GM21515 (cell line): ENCODE measurements at regions not wholly inside any gene's neighbourhood (a gene's known extent, or its start where the extent isn't known, plus 50 kb on each side); places are given as distances from the start of the nearest gene placed in this dataset.
"Not testable (repeated sequence)": the region's sequence is repeated elsewhere in the genome, so short reads cannot be mapped to it uniquely, and the experiment has no call there.

Source experiments
- ATAC-seq: cut with Tn5 transposase; IDR thresholded peaks from one replicate; pipeline ENCODE4 v1.9.1; 2021; ENCODE audit not compliant: unreplicated experiment

DNA sequence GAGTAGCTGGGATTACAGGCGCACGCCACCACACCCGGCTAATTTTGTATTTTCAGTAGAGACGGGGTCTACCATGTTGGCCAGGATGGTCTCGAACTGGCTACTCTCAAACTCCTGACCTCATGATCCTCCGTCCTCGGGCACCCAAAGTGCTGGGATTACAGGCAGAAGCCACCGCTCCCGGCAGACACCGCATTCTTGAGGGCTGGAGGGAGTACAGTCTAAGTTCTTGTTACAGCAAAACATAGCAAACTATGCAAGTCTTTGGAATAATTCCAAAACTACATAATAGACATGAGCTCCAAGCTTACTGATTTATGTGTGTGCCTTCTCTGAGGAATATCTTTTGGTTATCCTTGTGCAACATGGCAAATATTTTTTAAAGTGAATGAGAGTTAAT lies 299.1 kb upstream of the ZNF658 start:
- not testable (repeated sequence) for ATAC-seq

DNA sequence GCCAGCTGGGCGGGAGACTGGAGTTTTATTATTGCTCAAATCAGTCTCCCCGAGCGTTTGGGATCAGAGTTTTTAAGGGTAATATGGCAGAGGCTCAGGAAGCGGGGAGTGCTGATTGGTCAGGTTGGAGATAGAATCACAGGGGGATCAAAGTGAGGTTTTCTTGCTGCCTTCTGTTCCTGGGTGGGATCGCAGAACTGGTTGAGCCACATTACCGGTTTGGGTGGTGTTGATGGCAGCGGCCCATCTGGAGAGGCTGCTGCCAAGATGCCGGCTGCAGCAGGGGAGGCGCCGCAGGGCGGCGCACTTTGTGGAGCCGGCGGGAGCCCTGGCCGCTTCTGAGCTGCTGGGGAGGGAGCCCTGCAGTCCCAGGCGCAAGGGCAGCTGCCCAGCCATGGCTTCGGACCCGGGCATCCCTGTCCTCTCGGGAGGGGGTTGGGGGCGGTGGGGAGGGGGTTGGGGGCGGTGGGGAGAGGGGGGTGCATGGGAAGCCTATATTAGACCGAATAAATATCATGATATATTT lies 268.9 kb upstream of the ZNF658 start:
- not testable (repeated sequence) for ATAC-seq

DNA sequence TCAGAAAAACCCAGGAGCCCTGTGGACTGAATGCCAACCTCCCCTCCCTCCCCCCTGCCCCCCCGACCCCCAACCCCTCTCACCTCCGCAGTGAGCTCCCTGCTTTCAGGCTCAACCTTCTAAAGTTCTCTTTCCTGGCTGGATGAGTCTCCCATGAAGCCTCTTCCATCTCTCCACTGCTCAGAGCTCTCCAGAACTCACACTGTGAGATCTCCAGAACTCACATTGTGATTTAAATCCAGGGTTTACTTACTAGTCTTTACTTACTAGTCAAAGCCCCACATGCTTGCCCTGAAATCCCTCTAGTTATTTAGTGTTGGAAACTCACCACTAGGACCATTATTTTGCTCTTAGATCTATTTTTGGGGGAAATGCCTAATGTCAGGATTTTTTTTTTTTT lies 252.8 kb upstream of the ZNF658 start:
- ATAC-seq = not testable (repeated sequence)

DNA sequence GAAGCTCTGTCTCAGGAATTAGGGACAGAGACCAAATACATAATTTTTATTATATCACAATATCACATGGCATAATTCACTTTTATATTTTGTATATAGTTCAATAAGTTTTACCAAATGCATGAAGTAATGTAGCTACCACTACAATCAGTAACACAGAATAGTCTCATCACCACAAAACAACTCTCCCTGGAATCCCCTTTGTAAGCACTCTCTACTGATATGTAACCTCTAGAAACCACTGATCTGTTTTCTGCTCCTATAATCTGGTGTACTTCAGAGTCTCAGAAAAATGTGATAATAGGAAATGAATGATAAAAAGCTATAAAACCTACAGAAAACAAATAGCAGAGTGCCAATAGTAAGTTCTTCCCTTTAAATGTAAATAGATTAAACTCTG lies 210.3 kb upstream of the ZNF658 start:
- ATAC-seq = not testable (repeated sequence)

DNA sequence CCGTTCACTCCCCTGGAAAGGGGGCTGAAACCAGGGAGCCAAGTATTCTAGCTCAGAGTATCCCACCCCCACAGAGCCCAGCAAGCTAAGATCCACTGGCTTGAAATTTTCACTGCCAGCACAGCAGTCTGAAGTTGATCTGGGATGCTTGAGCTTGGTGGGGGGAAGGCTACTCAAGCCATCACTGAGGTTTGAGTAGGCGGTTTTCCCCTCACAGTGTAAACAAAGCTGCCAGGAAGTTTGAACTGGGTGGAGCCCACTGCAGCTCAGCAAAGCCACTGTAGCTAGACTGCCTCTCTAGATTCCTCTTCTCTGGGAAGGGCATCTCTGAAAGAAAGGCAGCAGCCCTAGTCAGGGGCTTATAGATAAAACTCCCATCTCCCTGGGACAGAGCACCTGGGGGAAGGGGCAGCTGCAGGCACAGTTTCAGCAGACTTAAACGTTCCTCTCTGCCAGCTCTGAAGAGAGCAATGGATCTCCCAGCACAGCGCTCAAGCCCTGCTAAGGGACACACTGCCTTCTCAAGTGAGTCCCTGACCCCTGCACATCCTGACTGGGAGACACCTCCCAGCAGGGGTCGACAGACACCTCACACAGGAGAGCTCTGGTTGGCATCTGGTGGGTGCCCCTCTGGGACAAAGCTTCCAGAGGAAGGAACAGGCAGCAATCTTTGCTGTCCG lies 204.8 kb upstream of the ZNF658 start:
- ATAC-seq = peak; percentile 66

DNA sequence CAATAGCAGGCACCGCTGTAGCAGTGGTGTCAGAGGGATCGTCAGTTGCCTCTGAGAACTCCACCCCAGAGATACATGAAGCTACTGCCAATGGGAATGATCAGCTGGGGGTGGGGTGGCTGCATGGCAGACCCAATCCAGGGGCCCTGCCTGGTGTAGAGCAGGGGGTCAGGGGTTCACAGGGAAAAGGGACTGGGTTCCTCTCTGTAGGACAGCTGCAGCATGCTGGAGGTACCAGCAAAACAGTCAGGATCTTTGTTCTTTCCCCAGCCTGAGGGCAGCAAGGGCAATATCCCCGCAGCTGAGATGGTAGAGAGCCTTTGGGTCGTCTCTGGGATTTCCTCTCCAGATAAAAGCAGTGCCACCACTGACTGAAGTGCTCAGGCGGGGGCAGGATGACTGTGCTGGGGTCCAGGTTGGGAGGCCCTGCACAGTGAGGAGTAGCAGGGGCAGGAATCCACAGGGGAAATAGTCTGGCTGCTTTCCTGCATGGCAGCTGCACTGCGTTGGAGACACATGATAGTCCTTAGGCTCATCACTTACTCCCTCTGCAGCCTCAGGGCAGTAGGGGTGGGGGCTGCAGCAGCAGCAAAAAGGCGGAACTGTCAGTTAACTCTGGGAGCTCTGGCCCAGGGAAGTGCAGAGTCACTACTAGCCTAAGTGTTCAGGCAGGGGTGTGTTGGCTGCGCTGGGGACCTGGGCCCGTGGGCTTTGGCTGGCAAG lies 203.0 kb upstream of the ZNF658 start:
- not testable (repeated sequence) for ATAC-seq

DNA sequence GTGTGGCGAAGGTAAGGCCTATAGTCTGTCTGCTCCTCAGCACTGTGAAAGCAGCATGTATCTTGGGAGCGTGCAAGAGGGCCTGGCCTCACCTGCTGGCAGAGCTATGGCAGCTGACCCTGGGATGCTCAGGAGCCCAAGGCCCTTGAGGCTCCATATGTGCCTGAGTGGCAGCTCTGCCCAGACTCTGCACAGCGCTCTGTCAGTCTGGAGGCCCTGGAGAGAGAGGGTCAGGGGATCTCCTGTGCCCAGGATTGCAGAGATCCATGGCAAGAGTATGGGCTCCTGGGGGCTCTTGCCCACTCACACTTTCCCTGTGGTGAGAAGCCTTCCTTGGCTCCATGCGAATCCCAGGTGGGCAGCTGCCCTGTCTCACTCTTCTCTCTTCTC lies 202.5 kb upstream of the ZNF658 start:
- not testable (repeated sequence) for ATAC-seq

DNA sequence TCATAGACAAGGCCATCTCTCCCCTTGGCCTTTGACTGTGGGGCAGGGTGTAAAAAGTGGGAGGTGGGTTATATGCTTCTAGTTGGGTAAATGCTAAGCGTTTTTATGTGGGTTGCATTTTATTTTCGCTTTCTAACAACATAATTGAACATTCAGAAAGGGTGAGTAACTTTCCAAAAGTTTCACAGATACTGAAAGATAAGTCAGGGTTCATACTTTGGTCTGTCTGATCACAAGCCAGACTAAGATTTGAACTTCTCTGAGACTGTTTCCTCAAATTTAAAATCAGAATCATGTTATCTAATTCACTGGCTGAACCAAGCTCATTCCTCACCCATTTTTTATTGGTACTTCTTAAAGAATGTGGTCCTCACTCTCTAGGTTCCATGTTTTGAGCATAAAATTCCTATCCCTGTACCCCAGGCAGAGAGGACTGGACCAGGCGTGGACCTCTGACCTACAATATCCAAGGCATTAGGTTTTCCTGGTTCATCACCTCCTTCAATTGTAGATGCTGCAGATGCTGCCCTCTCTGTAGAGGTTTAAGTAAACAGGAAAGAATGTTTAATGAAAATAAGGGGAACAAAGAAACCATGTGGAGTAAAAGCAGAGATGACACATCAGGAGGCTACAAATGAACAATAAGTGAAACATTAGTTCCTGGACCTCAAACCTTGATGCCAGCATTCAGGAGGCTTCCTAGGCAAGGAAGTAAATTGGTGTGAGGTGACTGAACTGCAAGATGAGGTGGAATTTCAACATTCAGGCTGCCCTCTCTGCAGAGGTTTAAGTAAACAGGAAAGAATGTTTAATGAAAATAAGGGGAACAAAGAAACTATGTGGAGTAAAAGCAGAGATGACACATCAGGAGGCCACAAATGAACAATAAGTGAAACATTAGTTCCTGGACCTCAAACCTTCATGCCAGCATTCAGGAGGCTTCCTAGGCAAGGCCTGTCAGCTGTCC lies 198.8 kb upstream of the ZNF658 start:
- not testable (repeated sequence) for ATAC-seq

DNA sequence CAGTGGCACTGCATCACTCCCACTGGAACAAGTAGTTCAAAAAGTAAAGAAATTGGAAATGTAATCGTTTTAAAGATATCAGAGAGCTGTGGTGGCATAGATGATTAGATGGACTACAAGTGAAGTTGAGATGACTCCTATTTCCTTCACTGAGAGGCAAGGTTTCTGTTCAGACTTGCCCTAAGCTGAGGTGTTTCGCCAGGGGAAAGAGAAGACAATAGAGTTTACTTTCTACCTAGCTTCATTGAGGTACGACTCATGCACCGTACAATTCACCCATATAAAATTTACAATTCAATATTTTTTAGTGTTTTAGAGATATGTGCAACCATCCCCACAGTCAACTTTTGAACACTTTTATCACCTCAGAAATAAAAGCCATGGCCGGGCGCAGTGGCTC lies 189.0 kb upstream of the ZNF658 start:
- not testable (repeated sequence) for ATAC-seq

DNA sequence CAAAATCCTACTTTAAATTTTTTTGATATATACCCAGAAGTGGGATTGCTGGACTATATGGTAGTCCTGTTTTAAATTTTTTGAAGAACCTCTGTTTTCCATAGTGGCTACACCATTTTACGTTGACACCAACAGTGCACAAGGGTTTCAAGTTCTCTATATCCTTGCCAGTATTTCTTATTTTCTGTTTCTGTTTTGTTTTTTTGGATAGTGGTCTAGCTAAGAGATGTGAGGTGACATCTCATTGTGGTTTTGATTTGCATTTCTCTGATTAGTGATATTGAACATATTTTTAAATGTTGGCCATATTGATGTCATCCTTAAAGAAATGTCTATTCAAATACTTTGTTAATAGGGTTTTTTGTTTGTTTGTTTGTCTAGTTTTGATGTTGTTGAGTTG lies 187.7 kb upstream of the ZNF658 start:
- peak; percentile 59 for ATAC-seq

DNA sequence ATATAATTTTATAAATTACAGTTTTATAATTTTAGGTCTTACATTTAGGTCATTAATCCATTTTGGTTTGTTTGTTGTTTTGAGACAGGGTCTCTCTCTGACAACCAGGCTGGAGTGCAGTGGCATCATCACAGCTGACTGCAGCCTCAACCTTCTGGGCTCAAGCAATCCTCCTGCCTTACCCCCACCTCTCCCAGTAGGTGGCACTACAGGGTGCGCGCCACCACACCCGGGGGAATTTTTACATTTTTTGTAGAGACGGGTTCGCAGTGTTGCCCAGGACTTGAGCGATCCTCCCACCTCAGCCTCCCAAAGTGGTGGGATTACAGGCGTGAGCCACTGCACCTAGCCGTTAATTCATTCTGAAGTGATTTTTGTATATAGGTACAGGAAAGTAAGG lies 187.0 kb upstream of the ZNF658 start:
- ATAC-seq = not testable (repeated sequence)

DNA sequence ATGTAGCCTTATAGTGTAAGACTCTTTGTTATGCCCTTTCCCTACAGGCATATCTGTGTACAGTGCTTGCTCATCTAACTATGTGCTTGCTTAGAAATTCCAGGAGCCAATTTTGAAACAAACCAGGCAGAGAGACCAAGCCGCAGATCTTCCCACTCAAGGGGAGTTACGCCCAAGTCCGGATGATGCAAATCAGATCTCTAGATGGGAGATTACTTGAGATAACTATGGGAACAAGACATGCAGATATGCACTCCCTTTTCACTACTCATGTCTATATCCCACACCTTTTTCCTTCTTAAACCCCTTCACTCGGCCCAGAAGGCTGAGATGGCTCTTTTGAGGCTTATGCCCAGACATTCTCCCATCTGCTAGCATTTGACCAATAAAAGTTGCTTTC lies 179.7 kb upstream of the ZNF658 start:
- not testable (repeated sequence) for ATAC-seq

DNA sequence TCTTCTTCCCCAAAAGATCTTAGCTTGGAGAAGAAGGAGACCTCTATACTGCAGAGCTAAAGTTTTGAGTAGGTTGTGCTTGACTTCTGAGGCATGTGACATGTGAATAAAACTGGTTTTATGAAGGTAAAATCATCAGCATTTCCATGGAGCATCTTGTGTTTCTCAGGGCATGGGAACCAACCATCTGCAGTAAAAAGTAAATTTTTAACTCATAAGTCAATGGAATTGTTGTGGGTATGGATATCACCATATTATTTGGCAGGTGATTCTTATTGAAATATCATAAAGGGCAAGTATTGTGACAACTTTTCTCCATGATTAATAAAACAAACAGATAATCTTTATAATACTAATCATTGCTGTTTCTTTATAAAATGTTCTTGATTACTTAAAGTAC lies 173.0 kb upstream of the ZNF658 start:
- ATAC-seq = not testable (repeated sequence)

DNA sequence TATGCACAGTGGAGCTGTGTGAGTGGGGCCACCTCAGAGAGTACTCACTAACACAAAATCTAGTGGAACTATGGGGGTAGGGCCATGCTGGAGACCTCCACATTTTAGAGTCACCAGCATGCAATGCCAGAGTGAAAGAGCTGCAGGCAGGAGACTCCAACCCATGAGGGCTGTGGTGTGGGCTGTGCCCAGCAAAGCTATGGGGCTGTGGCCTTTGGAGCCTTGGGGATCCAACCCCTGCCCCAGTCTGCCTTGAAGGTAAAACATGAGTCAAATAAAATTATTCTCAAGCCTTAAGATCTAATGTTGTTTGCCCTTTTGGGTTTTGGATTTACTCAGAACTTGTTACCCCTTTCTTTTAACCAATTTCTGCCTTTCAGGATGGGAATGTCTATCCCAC lies 163.8 kb upstream of the ZNF658 start:
- not testable (repeated sequence) for ATAC-seq

DNA sequence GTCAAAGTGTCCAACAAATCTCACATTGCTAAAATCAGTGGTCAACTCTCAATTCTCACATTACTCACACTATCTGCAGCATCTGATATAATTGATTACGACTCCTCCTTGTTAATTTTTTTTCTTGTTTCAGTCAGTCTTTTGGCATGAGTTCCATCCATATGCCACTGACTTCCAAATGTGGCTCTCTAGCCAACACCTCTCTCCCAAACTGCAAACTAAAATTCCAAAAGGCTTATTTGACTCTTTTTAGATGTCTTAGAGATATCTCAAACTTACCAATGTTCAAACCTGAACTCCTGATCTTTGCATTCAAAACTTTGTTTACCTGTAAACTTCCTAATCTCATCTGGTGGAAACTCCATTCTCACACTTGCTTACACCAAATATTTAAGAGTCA lies 162.1 kb upstream of the ZNF658 start:
- not testable (repeated sequence) for ATAC-seq

DNA sequence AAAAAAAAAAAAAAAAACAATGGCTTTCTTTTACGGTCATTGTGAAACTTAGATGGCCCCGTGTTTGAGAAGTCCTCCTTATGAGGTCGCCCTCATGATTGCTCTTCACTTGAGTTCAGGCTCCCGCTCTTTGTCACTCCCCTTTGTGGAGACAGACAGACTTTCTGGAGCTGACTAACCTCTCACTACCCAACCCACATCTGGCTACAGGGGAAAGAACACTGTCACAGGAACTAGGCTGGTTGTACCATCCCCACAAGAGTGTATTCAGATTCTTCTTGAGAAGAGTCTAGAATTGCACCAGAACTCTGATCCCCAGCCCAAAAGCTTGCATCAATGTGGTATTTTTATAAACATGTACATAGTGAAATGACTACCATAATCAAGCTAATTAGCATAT lies 160.4 kb upstream of the ZNF658 start:
- ATAC-seq = not testable (repeated sequence)

DNA sequence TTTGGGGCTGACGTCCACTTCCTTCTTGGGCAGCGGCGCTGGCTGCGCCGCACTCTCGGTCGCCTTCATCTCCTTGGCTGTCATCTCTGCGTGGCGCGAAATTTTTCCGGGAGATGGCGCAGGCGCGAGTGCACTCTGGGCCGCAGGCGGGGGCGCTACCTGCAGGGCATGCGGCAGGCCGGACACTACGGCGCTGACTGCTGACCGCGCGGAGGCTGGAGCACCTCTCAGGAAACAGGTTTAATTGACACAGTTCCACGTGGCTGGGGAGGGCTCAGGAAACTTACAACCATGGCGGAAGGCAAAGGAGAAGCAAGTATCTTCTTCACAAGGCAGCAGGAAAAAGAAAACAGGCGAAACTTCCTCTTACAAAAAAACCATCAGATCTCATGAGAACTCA lies 154.7 kb upstream of the ZNF658 start:
- ATAC-seq = not testable (repeated sequence)

DNA sequence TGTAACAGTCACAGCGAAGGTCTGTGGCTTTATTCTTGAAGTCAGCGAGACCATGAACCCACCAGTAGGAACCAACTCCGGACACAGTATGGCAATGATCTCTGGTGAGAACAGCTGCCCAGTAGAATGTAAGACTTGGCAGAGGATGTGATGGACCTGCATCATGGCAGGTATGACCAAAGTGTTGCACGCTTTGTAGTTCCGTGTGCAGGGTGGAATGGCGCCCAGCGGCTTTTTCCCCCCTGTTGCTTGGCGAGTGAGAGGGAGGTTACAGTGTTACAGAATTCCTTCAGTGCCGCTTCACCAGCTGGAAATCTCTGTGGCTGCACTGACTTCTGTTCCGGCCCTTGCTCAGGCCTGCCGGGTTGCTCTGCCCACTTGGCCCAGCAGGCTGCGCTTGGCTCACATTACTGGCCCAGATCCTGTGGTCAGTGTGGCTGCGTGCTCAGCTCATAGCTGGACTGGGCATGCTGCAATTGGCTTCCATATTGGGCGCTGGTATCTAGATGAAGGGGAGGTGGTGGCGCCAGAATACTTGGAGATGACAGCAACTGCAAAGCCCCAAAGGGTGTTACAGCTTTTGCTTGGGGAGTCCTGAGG lies 148.1 kb upstream of the ZNF658 start:
- not testable (repeated sequence) for ATAC-seq

DNA sequence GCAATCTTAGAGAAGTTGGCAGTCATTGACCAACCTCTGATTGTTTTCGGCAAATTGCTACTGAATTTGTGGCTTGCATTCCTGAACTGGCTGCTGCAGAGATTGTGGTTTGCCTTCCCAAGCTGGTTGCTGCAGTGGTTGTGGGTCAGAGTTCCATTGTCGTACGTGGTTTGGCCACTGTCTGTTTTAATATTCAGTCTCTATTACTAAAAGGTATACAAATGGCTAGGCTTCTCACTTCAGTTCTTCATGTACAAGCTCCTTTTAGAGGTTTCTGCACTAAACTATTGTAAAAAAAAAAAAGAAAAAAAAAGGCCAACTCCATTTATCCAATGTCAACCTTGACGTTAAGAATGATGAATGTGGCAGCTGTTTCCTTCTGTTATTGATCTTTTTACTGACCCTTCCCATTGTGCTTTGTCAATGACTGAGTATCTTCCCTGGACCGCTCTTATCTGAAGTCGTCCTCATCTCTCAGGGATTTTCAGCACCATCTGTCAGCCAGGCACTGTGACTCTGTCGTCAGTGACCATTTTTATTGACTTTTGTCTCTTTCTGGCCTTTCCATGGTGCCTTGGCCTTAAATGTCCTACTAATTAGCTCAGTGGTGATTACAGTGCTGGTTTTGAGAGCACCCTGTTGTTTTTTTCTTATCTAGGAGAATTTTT lies 140.6 kb upstream of the ZNF658 start:
- ATAC-seq = not testable (repeated sequence)

DNA sequence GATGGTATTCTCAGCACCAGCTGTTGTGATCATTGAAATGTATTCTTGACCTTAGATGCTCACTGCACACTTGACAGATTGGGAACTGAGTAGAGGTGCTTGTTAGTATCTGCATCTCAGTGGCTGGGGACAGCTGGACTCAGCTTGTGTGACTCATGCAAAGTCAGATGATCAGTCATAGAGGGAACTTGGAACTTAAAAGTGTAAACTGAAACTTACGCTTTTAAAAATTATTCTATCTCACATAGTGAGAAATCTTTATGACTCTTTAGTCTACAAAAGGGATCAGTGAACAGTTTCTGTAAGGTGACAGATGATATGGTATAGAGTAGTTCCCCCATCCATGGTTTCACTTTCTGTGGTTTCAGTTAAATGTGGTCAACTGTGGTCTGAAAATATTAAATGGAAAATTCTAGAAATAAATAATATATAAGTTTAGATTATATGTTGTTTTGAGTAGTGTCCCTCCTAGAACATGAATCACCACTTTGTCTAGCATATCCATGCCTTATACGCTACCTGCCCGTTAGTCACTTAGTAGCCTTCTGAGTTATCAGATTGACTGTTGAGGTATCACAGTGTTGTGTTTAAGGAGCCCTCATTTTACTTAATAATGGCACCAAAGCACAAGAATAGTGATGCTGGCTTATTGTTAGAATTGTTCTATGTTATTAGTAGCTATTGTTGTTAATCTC lies 135.6 kb upstream of the ZNF658 start:
- ATAC-seq = peak; percentile 100
